Central memory CD8-positive, alpha-beta T cell (primary cell): ENCODE measurements at regions not wholly inside any gene's neighbourhood (a gene's known extent, or its start where the extent isn't known, plus 50 kb on each side); places are given as distances from the start of the nearest gene placed in this dataset.
"Not testable (repeated sequence)": the region's sequence is repeated elsewhere in the genome, so short reads cannot be mapped to it uniquely, and the experiment has no call there.

Experiments
- ATAC-seq: fragments of 150-1000 bp; cut with Tn5 transposase; replicated peaks from 2 replicates; pipeline ENCODE4 v1.10.0; 2022; ENCODE audit warnings: mild to moderate bottlenecking, moderate FRiP score, moderate number of reproducible peaks; ENCODE audit not compliant: poor library complexity, severe bottlenecking; ENCODE audit errors: extremely low read depth
- DNase-seq, 2 donors: peaks; one replicate each; pipeline ENCODE4 v3.0.0; 2021; ENCODE audit warnings: low spot score in 2 of 2
- H3K27ac Mint-ChIP-seq: one replicate; pipeline ENCODE4 v1.8.0; 2022; ENCODE audit warnings: low read depth, mild to moderate bottlenecking, moderate library complexity, mixed read lengths
- H3K27me3 Mint-ChIP-seq: one replicate; pipeline ENCODE4 v1.8.0; 2022; ENCODE audit warnings: mixed read lengths
- H3K36me3 Mint-ChIP-seq: one replicate; pipeline ENCODE4 v1.8.0; 2022; ENCODE audit warnings: mild to moderate bottlenecking, moderate library complexity, mixed read lengths; ENCODE audit not compliant: insufficient read depth
- H3K4me1 Mint-ChIP-seq: one replicate; pipeline ENCODE4 v1.8.0; 2022; ENCODE audit warnings: mixed read lengths
- H3K4me3 Mint-ChIP-seq: one replicate; pipeline ENCODE4 v1.8.0; 2022; ENCODE audit warnings: mild to moderate bottlenecking, moderate library complexity, mixed read lengths
- H3K9me3 Mint-ChIP-seq: one replicate; pipeline ENCODE4 v1.8.0; 2022; ENCODE audit warnings: mixed read lengths

DNA sequence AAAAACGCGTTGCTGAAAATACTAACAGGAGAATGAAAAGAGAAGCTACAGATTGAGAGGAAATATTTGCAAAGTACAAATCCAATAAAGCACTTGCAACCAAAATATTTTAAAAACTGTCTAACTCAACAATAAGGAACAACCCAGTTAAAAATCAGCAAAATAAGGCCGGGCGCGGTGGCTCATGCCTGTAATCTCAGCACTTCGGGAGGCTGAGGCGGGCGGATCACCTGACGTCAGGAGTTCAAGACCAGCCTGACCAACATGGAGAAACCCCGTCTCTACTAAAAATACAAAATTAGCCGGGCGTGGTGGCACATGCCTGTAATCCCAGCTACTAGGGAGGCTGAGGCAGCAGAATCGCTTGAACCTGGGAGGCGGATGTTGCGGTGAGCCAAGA lies 798.6 kb downstream of the PLCL1 start:
- H3K4me3 Mint-ChIP-seq, H3K36me3 Mint-ChIP-seq: not testable (repeated sequence)

DNA sequence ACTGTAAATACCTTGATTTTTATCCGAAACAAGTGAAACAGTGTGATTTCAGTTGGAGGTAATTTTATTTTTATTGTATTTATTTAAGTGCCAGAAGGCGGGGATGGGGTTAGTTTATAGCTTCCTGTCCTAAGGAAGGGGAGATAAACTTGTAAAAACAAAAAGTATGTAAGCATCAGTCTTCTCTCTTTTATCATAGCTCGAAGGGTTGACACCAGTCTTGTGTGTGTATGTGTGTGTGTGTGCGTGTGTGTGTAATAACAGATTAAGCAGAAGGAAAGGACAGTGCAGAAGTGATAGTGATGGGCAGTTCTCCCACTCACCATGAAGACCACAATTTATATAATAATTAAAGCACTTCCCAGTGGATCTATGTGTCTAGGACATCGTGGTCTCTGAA lies 793.3 kb downstream of the PLCL1 start:
- Mint-ChIP-seq H3K4me3 (no peak overlapping the region), H3K27me3 (no peaks in the 10 kb centered on the region), H3K4me1 (no peaks in the 10 kb centered on the region), H3K36me3 (no peaks in the 10 kb centered on the region), H3K9me3 (peaks cover 12% of the 10 kb centered on the region), H3K27ac (no peak overlapping the region)
- DNase-seq (no peak), ATAC-seq (no peak)

More for the DNA sequence above, 798.6 kb downstream of the PLCL1 start:
- H3K27ac Mint-ChIP-seq, ATAC-seq, H3K27me3 Mint-ChIP-seq, H3K4me1 Mint-ChIP-seq, DNase-seq, H3K9me3 Mint-ChIP-seq: not testable (repeated sequence)

DNA sequence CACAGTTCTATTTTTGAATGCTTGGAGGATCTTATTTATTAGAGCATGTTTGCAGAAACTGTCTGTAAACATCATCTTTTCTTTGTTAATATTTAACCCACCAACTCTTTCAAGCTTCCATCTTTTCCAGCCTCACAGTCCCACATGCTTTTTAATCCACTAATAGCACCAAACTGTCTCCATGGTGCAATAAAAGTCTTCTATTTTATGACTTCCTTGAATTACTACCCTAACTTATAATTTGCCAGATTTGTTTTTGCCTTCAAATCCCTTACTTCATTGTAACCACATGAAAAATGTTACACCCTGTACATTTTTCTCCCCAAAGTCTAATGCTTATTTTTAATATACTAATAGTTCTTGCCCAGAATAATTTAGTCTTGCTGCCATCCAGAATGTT lies 792.6 kb downstream of the PLCL1 start:
- no peaks in the 10 kb centered on the region for H3K27me3 Mint-ChIP-seq
- peaks cover 12% of the 10 kb centered on the region for H3K9me3 Mint-ChIP-seq
- no peaks in the 10 kb centered on the region for H3K36me3 Mint-ChIP-seq
- no peak overlapping the region for H3K27ac Mint-ChIP-seq
- no peaks in the 10 kb centered on the region for H3K4me1 Mint-ChIP-seq
- ATAC-seq (no peak), DNase-seq (no peak)
- no peak overlapping the region for H3K4me3 Mint-ChIP-seq

DNA sequence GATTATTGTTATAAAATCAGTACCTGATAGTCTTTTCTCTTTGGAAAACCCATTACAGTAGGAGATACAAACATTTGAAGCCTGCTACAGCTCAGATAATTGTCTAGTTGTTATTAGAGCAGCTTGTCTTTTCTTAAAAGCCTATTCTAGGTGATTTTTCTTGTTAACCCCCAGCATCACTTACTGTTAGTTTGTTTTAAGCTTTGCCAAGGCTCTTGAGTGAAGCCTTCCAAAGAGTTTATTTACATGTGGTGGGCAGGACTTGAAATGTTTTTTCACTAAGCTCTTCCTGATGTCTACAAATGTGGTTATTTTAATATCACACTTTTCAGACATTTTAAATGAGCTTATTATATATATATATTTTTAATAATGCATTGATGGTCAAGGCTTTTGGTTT lies 791.3 kb downstream of the PLCL1 start:
- DNase-seq, result no peak
- Mint-ChIP-seq H3K9me3 (peaks cover 6% of the 10 kb centered on the region), H3K4me3 (no peak overlapping the region), H3K27ac (no peak overlapping the region), H3K27me3 (no peaks in the 10 kb centered on the region), H3K4me1 (no peaks in the 10 kb centered on the region), H3K36me3 (no peaks in the 10 kb centered on the region)
- ATAC-seq, result no peak

DNA sequence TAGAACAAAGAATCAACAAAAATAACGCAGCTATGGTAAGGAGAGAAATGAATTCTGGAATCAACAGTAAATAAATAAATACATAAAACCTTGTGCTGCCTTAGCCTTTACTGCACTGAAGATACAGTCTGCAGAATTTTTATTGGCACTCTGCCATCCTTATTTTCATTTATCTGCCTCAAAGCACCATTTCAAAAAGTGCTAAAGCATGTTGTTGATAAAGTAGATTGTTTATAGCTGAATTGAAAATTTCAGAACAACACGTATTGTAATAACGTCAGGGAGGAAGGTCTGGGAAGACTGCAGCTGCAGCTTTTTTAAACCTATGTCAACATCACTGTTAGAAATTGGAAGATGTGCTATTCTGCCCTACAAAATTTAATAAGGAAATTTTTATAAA lies 787.2 kb downstream of the PLCL1 start:
- no peaks in the 10 kb centered on the region for H3K27me3 Mint-ChIP-seq
- no peak overlapping the region for H3K4me3 Mint-ChIP-seq
- H3K27ac Mint-ChIP-seq, result no peak overlapping the region
- H3K9me3 Mint-ChIP-seq, result peaks cover 11% of the 10 kb centered on the region
- H3K36me3 Mint-ChIP-seq, result no peaks in the 10 kb centered on the region
- H3K4me1 Mint-ChIP-seq, result no peaks in the 10 kb centered on the region
- no peak for DNase-seq
- ATAC-seq, result no peak

DNA sequence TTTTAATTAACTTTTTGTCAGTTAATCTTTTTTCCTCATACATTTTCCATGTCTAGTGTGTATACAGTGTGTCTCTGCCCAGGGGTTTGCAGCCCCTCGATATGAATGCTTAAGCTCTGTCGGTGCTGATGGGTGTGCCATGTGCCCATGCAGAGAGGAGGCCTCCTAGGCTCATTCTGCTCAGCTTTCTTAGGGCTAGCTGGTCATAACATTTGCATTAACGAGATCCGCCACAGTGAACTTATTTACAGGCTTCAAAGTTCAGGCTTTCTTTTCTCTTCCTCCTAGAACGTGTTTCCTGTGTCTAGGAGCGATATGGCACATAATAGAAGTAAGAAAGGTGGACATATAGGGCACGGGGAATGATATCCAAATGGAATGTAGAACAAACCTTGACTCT lies 783.3 kb downstream of the PLCL1 start:
- Mint-ChIP-seq H3K4me3 (no peak overlapping the region), H3K4me1 (no peaks in the 10 kb centered on the region), H3K9me3 (peaks cover 6% of the 10 kb centered on the region), H3K36me3 (no peaks in the 10 kb centered on the region), H3K27me3 (no peaks in the 10 kb centered on the region), H3K27ac (no peak overlapping the region)
- ATAC-seq (no peak), DNase-seq (no peak)

DNA sequence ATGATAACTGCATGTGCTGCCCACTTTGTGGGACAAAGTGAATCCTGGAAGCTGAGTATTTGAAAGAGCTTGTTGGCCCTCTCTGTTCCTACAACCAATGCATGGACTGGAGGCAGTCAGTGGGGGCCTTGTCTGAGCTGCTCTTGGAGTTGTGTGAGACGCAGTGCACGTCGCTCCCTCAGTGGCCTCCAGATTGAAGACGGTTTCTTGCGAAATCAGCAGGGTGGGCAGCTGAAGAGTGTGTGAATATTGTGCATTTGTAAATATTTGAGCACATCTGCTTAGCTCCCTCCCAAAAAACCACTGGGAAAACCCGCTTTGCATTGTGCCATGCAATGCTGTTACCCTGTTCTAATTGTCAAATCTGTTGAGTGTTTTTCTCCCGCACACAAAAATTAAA lies 782.8 kb downstream of the PLCL1 start:
- no peak overlapping the region for H3K27ac Mint-ChIP-seq
- ATAC-seq (no peak), DNase-seq (no peak)
- no peaks in the 10 kb centered on the region for H3K36me3 Mint-ChIP-seq
- no peaks in the 10 kb centered on the region for H3K27me3 Mint-ChIP-seq
- H3K4me1 Mint-ChIP-seq, result no peaks in the 10 kb centered on the region
- peaks cover 6% of the 10 kb centered on the region for H3K9me3 Mint-ChIP-seq
- no peak overlapping the region for H3K4me3 Mint-ChIP-seq

DNA sequence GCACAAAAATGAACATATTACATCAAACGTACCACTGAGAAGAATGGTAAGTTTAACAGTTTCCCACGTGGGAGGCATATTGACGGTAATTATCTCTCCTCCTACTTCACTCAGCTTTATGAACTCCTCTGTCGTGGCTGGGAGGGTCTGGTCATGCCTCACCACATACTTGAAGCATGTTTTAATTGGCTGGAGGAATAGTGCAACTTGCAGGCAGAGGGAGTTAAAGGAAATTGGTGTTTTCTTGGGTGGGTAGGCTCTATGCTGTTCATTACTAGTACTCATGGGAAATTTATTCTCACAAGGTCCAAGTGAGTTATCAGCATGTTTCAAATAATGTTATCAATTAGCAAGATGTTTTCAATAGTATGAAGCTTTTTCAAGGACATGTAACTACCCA lies 767.0 kb downstream of the PLCL1 start:
- Mint-ChIP-seq H3K27me3 (no peaks in the 10 kb centered on the region), H3K36me3 (no peaks in the 10 kb centered on the region), H3K27ac (no peak overlapping the region), H3K4me1 (no peaks in the 10 kb centered on the region), H3K4me3 (no peak overlapping the region), H3K9me3 (no peaks in the 10 kb centered on the region)
- no peak for ATAC-seq
- no peak for DNase-seq

DNA sequence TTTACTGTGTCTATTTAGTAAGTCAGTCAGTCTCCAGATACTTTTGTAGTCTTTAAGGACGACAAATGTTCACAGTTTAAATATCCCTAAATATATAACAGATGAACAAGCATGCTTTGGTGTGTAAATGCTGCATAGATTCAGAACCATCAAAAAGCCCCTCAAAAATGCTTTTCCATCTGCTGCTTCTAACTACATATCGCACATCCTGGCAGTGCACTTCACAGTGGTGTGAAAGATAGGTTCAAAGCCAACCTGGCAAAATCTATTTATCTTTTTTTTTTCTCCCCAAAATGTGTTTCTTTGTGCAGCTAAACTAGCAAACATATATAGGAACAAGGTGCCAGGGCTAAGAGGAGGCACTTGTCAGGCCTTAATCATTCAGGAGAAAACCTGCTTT lies 753.8 kb downstream of the PLCL1 start:
- DNase-seq (no peak), ATAC-seq (no peak)
- H3K9me3 Mint-ChIP-seq, result peaks cover 11% of the 10 kb centered on the region
- H3K27me3 Mint-ChIP-seq, result no peaks in the 10 kb centered on the region
- no peak overlapping the region for H3K4me3 Mint-ChIP-seq
- H3K4me1 Mint-ChIP-seq, result no peaks in the 10 kb centered on the region
- H3K27ac Mint-ChIP-seq, result no peak overlapping the region
- H3K36me3 Mint-ChIP-seq, result peaks cover 1% of the 10 kb centered on the region

DNA sequence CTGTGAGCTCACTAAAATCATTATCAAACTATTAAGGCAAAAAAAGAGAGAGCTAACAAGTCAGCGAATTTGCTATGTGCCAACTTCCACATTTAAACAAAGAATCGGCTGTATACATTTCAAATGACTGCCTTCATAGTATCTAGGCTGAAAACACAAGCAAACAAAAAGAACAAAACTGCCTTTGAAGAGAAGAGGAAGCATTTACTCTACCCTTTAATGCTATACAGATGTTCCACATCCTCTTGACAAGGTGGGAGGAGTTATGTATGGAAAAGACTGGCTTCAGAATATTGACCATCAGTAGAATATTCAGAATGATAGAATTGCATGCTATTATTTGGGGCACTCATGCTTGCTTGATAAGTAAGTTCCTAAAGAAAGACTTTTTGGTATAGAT lies 741.7 kb downstream of the PLCL1 start:
- H3K27ac Mint-ChIP-seq, result no peak overlapping the region
- H3K27me3 Mint-ChIP-seq, result no peaks in the 10 kb centered on the region
- no peaks in the 10 kb centered on the region for H3K9me3 Mint-ChIP-seq
- no peak overlapping the region for H3K4me3 Mint-ChIP-seq
- DNase-seq (no peak), ATAC-seq (no peak)
- no peaks in the 10 kb centered on the region for H3K4me1 Mint-ChIP-seq
- H3K36me3 Mint-ChIP-seq, result no peaks in the 10 kb centered on the region

DNA sequence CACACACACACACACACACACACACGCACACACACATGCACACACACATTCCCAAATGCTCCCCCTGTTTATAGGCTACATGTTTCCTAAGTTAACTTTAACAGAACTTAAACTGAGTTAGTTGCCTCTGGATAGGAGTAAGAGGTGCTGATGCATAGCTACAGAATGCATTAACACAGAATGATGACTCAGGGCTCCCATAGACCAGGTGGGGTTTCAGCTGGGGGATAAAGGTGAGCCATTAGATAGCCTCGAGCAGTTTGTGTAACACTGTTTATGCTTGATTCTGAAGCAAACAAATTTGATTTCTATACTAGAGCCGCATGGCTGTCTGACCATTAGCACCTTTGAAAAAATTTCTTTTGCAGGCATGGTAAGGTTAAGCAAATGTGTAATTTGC lies 741.0 kb downstream of the PLCL1 start:
- Mint-ChIP-seq H3K4me3 (no peak overlapping the region), H3K36me3 (no peaks in the 10 kb centered on the region), H3K9me3 (no peaks in the 10 kb centered on the region), H3K27ac (no peak overlapping the region), H3K27me3 (no peaks in the 10 kb centered on the region), H3K4me1 (no peaks in the 10 kb centered on the region)
- DNase-seq, result no peak
- no peak for ATAC-seq

DNA sequence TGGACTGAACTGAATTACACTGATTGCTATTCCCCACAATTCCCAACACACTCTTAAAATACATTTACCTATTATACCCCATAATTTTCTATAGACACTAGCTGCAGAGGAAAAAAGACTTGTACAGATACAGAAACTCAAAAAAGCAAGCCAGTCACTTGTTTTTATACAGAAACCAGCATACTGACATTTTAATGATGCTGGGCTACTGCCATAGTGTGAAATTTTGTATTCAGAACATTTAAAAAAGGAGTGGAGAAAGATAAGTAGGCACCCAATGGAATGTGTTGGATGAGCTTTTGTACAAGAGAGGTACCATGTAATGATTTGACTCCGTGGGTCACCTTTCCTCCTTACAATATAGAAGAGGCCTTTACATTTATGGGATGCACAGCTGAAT lies 740.1 kb downstream of the PLCL1 start:
- no peak overlapping the region for H3K27ac Mint-ChIP-seq
- no peaks in the 10 kb centered on the region for H3K36me3 Mint-ChIP-seq
- DNase-seq, result no peak
- ATAC-seq, result no peak
- no peak overlapping the region for H3K4me3 Mint-ChIP-seq
- H3K9me3 Mint-ChIP-seq, result no peaks in the 10 kb centered on the region
- H3K27me3 Mint-ChIP-seq, result no peaks in the 10 kb centered on the region
- no peaks in the 10 kb centered on the region for H3K4me1 Mint-ChIP-seq

DNA sequence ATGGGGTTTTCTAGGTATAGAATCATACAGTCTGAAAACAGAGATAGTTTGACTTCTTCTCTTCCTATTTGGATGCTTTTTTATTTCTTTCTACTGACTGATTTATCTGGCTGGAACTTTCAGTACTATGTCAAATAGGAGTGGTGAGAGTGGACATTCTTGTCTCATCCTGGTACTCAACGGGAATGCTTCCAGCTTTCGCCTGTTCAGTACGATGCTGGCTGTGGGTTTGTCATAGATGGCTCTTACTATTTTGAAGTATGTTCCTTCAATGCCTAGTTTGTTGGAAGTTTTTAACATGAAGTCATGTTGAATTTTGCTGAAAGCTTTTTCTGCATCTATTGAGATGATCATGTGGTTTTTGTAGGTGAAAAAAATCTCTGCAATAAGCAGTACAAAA lies 730.4 kb downstream of the PLCL1 start:
- no peaks in the 10 kb centered on the region for H3K27me3 Mint-ChIP-seq
- DNase-seq (no peak), ATAC-seq (no peak)
- H3K27ac Mint-ChIP-seq, result no peak overlapping the region
- H3K9me3 Mint-ChIP-seq, result no peaks in the 10 kb centered on the region
- H3K4me1 Mint-ChIP-seq, result no peaks in the 10 kb centered on the region
- H3K36me3 Mint-ChIP-seq, result no peaks in the 10 kb centered on the region
- H3K4me3 Mint-ChIP-seq, result no peak overlapping the region
